GM19395 (cell line): ENCODE measurements at regions not wholly inside any gene's neighbourhood (a gene's known extent, or its start where the extent isn't known, plus 50 kb on each side); places are given as distances from the start of the nearest gene placed in this dataset.
"Not testable (repeated sequence)": the region's sequence is repeated elsewhere in the genome, so short reads cannot be mapped to it uniquely, and the experiment has no call there.

Source experiments
- ATAC-seq: cut with Tn5 transposase; IDR thresholded peaks from one replicate; pipeline ENCODE4 v1.9.1; 2021; ENCODE audit warnings: mild to moderate bottlenecking, moderate library complexity; ENCODE audit not compliant: unreplicated experiment

DNA sequence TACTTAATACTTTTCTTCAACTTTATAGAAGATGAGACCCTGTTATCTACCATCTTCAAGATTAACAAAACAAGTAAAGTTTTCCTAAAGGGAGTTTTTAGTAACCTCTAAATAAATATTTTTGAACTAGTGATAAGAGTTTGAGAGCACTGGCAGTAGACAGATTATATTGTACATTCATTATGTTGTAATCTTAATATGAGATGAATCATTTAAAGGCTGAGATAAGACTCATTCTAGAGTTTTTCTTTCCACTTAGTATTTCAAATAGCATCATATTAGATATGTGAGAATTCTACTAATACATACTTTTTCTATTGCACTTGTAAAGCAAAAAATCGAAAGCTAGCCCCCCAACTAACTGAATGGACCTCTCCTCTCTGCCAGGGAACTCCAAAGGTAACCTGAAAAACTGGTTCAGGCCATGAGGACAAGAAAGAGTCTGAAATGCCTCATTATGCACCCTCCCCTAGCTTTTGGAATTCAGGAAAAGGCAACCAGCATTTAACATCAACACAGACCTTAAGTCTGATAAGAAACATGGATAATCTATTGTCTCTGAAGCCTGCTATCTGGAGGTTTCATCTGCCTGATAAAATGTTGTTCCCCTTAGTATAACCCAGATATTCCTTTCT is 875.4 kb upstream of the SLC10A2 start:
- ATAC-seq: no peak

- no peak for ATAC-seq
Measured at GRCh38 chr13:103935117-103935516, 868.9 kb upstream of the SLC10A2 start.

DNA sequence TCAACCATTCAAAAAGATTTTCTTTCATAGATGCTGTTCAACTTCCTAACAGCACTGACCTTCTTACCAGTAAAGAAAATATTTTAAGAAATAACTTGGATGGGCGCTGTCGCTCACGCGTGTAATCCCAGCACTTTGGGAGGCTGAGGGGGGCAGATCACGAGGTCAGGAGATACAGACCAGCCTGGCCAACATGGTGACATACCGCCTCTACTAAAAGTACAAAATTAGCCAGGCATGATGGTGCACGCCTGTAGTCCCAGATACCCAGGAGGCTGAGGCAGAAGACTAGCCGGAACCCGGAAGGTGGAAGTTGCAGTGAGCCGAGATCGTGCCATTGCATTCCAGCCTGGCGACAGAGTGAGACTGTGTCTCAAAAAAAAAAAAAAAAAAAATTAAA is 865.7 kb upstream of the SLC10A2 start:
- ATAC-seq: no peak

GRCh38 chr13:103931331-103931845 is 865.2 kb upstream of the SLC10A2 start:
- no peak for ATAC-seq

DNA sequence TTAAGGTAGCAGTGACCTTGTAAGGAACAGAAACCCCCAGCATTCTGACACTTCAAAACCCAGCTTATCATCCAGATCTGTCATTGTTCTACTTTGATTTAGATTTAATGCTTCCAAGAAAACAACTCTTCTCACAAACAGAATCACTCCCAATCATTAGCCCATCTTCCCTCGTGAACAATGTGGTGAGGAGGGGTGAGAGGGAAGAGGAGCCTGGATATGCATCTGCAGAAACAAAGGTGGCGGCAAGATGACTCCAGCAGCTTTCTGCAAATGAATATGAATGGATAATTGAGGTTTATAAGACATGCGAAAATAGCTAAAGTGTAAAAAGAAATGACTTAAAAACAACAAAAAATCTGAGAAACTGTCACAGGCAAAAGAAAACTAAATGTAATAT is 859.9 kb upstream of the SLC10A2 start:
- ATAC-seq: no peak

DNA sequence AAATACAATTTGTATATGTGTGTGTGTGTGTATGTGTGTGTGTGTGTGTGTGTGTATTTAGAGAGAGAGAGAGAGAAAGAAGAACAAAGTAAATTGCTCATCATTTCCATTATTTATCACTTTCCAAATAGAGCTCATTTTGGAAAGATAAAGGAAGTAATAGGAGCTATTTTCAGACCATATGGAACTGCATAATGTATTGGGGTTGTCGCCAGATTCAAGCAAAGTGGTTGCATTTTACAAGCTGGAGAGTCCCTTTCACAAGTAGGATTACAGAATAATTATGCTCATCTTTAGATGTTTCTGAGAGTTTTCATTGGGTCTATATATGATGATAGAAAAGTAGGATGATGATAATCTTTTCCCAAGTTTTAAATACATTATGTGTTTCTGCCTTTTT is 842.7 kb upstream of the SLC10A2 start:
- no peak for ATAC-seq

GRCh38 chr13:103908274-103908673 is 842.1 kb upstream of the SLC10A2 start:
- no peak for ATAC-seq

GRCh38 chr13:103903790-103904189 is 837.6 kb upstream of the SLC10A2 start:
- ATAC-seq: no peak

GRCh38 chr13:103898481-103898880 is 832.3 kb upstream of the SLC10A2 start:
- ATAC-seq: no peak

- ATAC-seq: no peak
Measured at GRCh38 chr13:103895835-103896531, 829.8 kb upstream of the SLC10A2 start.

DNA sequence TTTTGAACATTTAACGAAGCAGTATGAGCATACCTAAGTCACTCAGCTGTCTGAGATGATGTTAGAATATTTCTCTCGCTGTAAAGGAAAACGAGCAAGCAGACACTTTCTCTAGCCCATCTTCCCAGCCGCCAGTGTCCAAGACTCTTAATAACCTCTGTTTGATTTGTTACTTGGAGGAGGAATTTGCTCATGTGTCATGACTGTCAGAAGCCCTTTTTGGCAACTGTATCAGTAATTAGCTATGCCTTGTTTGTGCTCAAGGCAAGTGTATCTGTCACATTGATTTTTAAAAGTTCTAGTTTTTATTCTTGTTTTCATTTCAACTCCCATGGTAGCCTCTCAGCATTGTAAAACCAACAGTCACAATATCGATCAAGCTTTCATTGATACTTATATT is 828.4 kb upstream of the SLC10A2 start:
- no peak for ATAC-seq

DNA sequence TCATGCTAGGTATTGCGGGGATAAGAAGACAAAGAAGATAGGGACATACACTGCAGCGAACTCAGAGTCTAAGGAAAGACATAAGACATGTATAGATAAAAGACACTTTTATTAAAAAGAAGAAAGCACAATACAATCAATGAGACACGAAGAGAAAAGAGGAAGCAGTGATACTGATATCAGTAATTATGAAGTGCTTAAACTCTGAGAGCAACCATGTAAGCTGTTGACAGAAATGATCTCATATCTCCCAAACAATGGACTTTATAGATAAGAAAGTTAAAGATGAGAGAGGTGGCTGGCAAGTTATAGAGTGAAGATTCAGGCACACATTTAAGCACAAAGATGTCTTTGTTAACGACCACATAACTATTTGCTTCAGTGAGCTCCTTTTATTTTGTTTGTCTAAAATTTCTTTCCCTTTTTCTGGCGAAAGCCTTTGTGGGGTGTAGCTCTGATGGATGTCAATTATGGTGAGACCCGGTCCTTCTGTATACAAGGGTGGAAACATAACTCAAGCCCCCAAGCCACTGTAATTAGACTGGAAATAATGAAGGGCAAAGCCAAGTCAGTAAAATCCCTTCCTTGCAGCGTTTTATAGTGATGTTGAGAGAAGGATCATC is 818.0 kb upstream of the SLC10A2 start:
- no peak for ATAC-seq

- no peak for ATAC-seq
Measured at GRCh38 chr13:103883698-103884097, 817.5 kb upstream of the SLC10A2 start.

DNA sequence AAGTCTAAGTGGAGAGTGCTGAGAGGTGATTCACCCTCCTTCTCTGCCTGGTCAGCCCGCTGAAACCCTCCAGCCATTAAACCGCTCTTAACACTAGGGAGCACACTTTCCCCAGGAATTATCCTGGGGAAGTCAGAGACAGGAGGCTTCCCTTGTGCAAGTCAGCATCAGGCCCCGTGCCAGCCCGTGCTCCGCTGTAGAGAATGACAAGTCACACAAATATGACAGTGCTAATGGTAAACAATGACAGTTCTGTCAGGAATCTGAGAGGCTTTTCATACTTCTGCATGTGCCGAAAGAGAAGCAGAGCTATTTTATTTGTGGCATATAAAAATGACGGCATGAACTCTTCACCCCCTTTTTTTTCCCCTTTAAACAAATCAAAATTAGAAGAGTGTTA is 816.9 kb upstream of the SLC10A2 start:
- ATAC-seq: no peak

DNA sequence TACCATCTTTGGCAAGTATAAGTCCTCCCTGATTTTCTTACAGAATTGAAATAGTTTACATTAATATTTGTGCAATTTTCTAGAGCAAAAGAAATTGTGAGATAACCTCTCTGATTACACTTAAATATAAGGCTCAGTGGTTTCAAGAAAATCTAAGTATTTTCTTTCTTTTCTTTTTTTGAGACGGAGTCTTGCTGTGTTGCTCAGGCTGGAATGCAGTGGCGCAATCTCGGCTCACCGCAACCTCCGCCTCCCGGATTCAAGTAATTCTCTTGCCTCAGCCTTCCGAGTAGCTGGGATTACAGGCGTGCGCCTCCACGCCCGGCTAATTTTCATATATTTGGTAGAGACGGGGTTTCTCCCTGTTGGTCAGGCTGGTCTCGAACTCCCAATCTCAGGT is 813.9 kb upstream of the SLC10A2 start:
- ATAC-seq: not testable (repeated sequence)

DNA sequence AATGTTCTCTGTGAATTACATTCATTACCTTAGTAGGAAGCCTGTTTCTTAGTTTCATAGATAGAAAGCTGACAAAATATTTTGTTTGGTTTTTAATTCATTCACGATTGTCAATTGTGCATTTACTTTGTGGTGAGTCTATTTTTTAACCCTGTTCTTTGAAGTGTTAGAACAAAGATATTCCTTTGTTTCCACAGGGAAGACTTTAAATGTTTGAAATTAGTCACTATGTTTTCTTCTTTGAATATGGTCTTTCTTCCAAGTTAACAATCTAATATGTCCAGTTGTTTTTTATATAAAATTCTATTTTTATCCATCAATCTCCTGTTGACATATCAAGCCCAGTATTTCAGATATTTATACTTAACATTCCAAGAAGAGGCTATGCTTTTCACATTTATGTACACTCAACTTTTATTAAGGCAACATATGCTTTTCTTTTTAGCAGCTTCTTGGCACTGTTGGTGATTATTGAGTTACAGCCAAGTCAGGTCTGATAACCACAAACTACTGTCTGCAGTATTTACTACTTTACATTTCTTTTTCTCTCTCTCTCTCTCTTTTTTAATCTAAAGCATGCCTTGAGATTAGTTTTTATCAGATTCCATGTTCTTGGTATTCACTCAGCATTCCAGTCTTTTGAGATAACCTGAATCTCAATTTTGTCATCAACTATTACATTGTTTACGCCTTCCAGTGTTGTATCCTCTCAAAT is 812.8 kb upstream of the SLC10A2 start:
- ATAC-seq: no peak

GRCh38 chr13:103876571-103876970 is 810.4 kb upstream of the SLC10A2 start:
- ATAC-seq: no peak

GRCh38 chr13:103873725-103874124 is 807.5 kb upstream of the SLC10A2 start:
- no peak for ATAC-seq

GRCh38 chr13:103866048-103866447 is 799.8 kb upstream of the SLC10A2 start:
- no peak for ATAC-seq

DNA sequence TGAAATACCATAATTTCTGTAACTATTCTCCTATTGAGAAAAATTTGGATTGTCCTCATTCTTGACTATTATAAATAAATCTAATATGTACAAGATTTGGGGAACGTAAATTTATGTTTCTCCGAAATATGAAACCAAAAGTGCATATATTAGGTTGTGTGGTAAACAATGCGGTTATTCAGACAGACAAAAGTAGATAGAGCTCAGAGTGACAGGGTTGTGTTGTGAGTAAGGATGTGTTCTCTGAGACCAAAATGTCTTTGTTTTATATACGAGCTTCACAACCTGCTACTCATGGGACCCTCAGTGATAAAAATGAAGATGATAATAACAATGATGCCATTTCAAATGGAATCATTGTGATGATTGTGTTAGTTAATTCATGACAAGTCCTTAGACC is 796.3 kb upstream of the SLC10A2 start:
- ATAC-seq: no peak

DNA sequence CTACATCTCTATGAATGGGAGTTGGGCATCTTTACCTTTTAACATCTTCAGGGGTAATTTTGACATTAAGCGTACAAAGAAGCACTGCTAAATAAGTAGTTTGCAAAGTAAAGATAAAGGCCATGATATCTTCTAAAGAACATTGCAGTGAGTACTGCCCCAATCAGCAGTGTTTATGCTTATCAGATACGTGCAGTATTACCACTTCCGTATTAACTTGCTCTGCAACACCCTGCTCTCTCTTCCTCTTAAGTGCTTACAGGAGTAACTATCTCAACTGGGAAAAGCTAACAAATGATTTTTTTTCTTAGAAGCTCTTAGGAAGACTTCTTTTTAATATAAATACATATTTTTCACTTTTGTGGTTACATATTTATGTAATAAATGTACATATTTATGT is 793.7 kb upstream of the SLC10A2 start:
- no peak for ATAC-seq

GRCh38 chr13:103852036-103852435 is 785.8 kb upstream of the SLC10A2 start:
- ATAC-seq: no peak
